SK-N-MC (cell line): ENCODE measurements at regions not wholly inside any gene's neighbourhood (a gene's known extent, or its start where the extent isn't known, plus 50 kb on each side); places are given as distances from the start of the nearest gene placed in this dataset.

Experiments used
- EZH2 ChIP-seq: fragments of 200-600 bp; sonication (generic); IDR thresholded peaks from one replicate; pipeline ENCODE4 v1.6.1; 2017; ENCODE audit warnings: antibody characterized with exemption
- FOXP2 ChIP-seq: optimal IDR thresholded peaks from 2 replicates; pipeline ENCODE3; 2011; ENCODE audit warnings: mild to moderate bottlenecking, moderate library complexity; ENCODE audit not compliant: insufficient read depth; ENCODE audit errors: extremely low read length, control extremely low read depth
- POLR2AphosphoS5 ChIP-seq: IDR thresholded peaks from 2 replicates; pipeline ENCODE4 v1.6.1; 2012; ENCODE audit warnings: mild to moderate bottlenecking, low read depth, low read length, borderline replicate concordance

DNA sequence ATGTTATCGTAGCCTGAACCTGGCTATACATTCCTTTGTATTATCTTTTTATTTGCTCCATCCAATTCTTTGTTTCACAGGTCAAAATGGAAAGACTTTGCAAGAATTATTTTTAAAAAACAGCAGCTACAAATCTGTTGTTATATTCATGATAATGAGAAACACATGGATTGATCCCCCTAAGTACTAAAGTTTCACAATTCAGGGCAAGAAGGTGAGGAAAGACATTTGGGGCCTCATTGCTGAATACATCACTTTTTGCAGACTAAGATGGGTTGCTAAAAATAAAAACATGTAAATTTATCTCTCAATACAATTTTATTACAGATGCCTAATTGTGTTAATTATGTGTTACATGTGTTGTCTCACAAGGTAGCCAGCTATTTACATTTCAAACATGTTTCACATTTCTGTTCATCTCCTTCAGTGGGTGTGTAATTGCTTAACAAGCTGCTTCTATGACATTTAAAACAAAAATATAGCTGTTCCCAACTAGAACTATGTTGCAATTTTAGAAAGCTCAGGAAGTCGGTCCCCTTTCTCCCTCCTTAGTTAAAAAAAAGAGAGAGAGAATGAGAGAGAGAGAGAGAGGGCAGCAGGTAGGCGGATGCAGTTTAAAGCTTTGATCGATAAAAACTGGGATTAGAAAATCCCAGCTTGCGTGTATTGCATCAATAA, 606.3 kb upstream of the FZD8 start:
- TF ChIP-seq FOXP2 (no peak), EZH2 (no peak), POLR2AphosphoS5 (no peak)
